ENCODE measurements at regions not wholly inside any gene's neighbourhood (a gene's known extent, or its start where the extent isn't known, plus 50 kb on each side); places are given as distances from the start of the nearest gene placed in this dataset.

GRCh38 chrX:7409866-7410265 lies 261.9 kb upstream of the PUDP start:
- DNase-seq (no peak), ATAC-seq (no peak)
- intact Hi-C loops (cut with DNase I) = no loop called here
- H3K4me3 ChIP-seq = no peak overlapping the region
- no peaks in the 10 kb centered on the region for H3K27me3 ChIP-seq
- TF ChIP-seq CTCF (IDR thresholded peaks at IDR 0.05) = no peak
- WGBS, 2 donors = 82 to 89% methylated on average over 5 of the region's 5 CpGs
- H3K27ac ChIP-seq = no peak overlapping the region
- H3K9me3 ChIP-seq = peaks cover 0 to 5% (median 0%) of the 10 kb centered on the region in 11 donors
- H3K36me3 ChIP-seq = no peaks in the 10 kb centered on the region
- H3K4me1 ChIP-seq = no peaks in the 10 kb centered on the region

GRCh38 chrX:7399373-7399772 lies 251.4 kb upstream of the PUDP start:
- H3K9me3 ChIP-seq = no peaks in the 10 kb centered on the region
- H3K27ac ChIP-seq = no peak overlapping the region
- H3K4me1 ChIP-seq = no peaks in the 10 kb centered on the region
- no peak for TF ChIP-seq CTCF (IDR thresholded peaks at IDR 0.05)
- ATAC-seq = no peak
- H3K27me3 ChIP-seq = no peaks in the 10 kb centered on the region
- WGBS, 2 donors = 97 to 100% methylated on average over 2 of the region's 2 CpGs
- H3K36me3 ChIP-seq = no peaks in the 10 kb centered on the region
- no peak overlapping the region for H3K4me3 ChIP-seq
- no peak for DNase-seq
- intact Hi-C loops (cut with DNase I) = no loop called here

- 40 to 50% methylated on average over 2 of the region's 2 CpGs for WGBS, 2 donors
- intact Hi-C loops (cut with DNase I) = no loop called here
- no peak overlapping the region for H3K4me3 ChIP-seq
These were observed 242.5 kb upstream of the PUDP start for GRCh38 chrX:7390441-7390840.

GRCh38 chrX:7389576-7389975 lies 241.6 kb upstream of the PUDP start:
- no peaks in the 10 kb centered on the region for H3K36me3 ChIP-seq
- DNase-seq = no peak
- peaks cover 0 to 8% (median 0%) of the 10 kb centered on the region in 11 donors for H3K9me3 ChIP-seq
- H3K27me3 ChIP-seq = no peaks in the 10 kb centered on the region
- no peak for TF ChIP-seq CTCF (IDR thresholded peaks at IDR 0.05)
- H3K4me3 ChIP-seq = no peak overlapping the region
- no peak for ATAC-seq
- H3K27ac ChIP-seq = no peak overlapping the region
- intact Hi-C loops (cut with DNase I) = no loop called here
- no peaks in the 10 kb centered on the region for H3K4me1 ChIP-seq
- WGBS, 2 donors = 50 to 58% methylated on average over 2 of the region's 2 CpGs

More at GRCh38 chrX:7390441-7390840, 242.5 kb upstream of the PUDP start:
- no peak overlapping the region for H3K27ac ChIP-seq
- DNase-seq (no peak), ATAC-seq (no peak)
- no peaks in the 10 kb centered on the region for H3K4me1 ChIP-seq
- TF ChIP-seq CTCF (IDR thresholded peaks at IDR 0.05) = no peak
- no peaks in the 10 kb centered on the region for H3K27me3 ChIP-seq
- no peaks in the 10 kb centered on the region for H3K36me3 ChIP-seq
- H3K9me3 ChIP-seq = peaks cover 0 to 8% (median 0%) of the 10 kb centered on the region in 11 donors

GRCh38 chrX:7385131-7385530 lies 237.2 kb upstream of the PUDP start:
- no peak for TF ChIP-seq CTCF (IDR thresholded peaks at IDR 0.05)
- H3K27me3 ChIP-seq = no peaks in the 10 kb centered on the region
- intact Hi-C loops (cut with DNase I) = no loop called here
- ATAC-seq = no peak
- H3K9me3 ChIP-seq = no peaks in the 10 kb centered on the region
- 84 to 89% methylated on average over 4 of the region's 4 CpGs for WGBS, 2 donors
- H3K27ac ChIP-seq = no peak overlapping the region
- DNase-seq = no peak
- no peaks in the 10 kb centered on the region for H3K36me3 ChIP-seq
- H3K4me1 ChIP-seq = no peaks in the 10 kb centered on the region
- no peak overlapping the region for H3K4me3 ChIP-seq

Measured in heart right ventricle (tissue), 16 donors.